IMR-90 (cell line): ENCODE measurements at regions not wholly inside any gene's neighbourhood (a gene's known extent, or its start where the extent isn't known, plus 50 kb on each side); places are given as distances from the start of the nearest gene placed in this dataset.

Source experiments
- BHLHE40 ChIP-seq: fragments of 150-350 bp; IDR thresholded peaks from 2 replicates; pipeline ENCODE4 v1.6.1; 2016; ENCODE audit warnings: mild to moderate bottlenecking, low read depth, low read length
- CEBPB ChIP-seq: IDR thresholded peaks from 2 replicates; pipeline ENCODE4 v1.6.1; 2012; ENCODE audit warnings: low read depth, low read length, improper control_type of control experiment
- CHD1 ChIP-seq: IDR thresholded peaks from 2 replicates; pipeline ENCODE4 v1.6.1; 2012; ENCODE audit warnings: low read depth, low read length, improper control_type of control experiment
- CTCF ChIP-seq: conservative IDR thresholded peaks from 2 replicates; pipeline ENCODE4 v1.5.1; 2012; ENCODE audit warnings: mild to moderate bottlenecking, low read depth, low read length, improper control_type of control experiment
- FOS ChIP-seq: fragments of 150-350 bp; IDR thresholded peaks from 2 replicates; pipeline ENCODE4 v1.6.1; 2016; ENCODE audit warnings: low read depth, low read length
- MAZ ChIP-seq: IDR thresholded peaks from 2 replicates; pipeline ENCODE4 v1.6.1; 2012; ENCODE audit warnings: low read depth, mild to moderate bottlenecking, low read length, improper control_type of control experiment, moderate library complexity, borderline replicate concordance
- POLR2A ChIP-seq: IDR thresholded peaks from 2 replicates; pipeline ENCODE4 v1.6.1; 2012; ENCODE audit warnings: mild to moderate bottlenecking, low read depth, low read length
- RAD21 ChIP-seq: IDR thresholded peaks from 2 replicates; pipeline ENCODE4 v1.6.1; 2012; ENCODE audit warnings: low read length, improper control_type of control experiment
- RFX5 ChIP-seq: IDR thresholded peaks from 2 replicates; pipeline ENCODE4 v1.8.0; 2012; ENCODE audit warnings: low read depth, mild to moderate bottlenecking, low read length, moderate library complexity
- SMC3 ChIP-seq: fragments of 150-350 bp; IDR thresholded peaks from 2 replicates; pipeline ENCODE4 v1.6.1; 2016; ENCODE audit warnings: low read depth, mild to moderate bottlenecking, antibody characterized with exemption, low read length, moderate library complexity
- USF2 ChIP-seq: fragments of 150-350 bp; IDR thresholded peaks from 2 replicates; pipeline ENCODE4 v1.6.1; 2017; ENCODE audit warnings: mild to moderate bottlenecking, antibody characterized with exemption, low read length, low read depth
- TF ChIP-seq, protein P1 (sequence below): fragments of 150-350 bp; IDR thresholded peaks from 2 replicates; pipeline ENCODE4 v1.6.1; 2016; ENCODE audit warnings: low read depth, mild to moderate bottlenecking, low read length, moderate library complexity, borderline replicate concordance

GRCh38 chr16:64869781-64870180 lies 252.1 kb downstream of the CDH11 start:
- TF ChIP-seq CTCF = no peak
- TF ChIP-seq POLR2A = no peak
- no peak for TF ChIP-seq CEBPB
- TF ChIP-seq USF2 = no peak
- no peak for TF ChIP-seq MAZ
- no peak for TF ChIP-seq RAD21
- no peak for TF ChIP-seq CHD1
- TF ChIP-seq, protein P1, sequence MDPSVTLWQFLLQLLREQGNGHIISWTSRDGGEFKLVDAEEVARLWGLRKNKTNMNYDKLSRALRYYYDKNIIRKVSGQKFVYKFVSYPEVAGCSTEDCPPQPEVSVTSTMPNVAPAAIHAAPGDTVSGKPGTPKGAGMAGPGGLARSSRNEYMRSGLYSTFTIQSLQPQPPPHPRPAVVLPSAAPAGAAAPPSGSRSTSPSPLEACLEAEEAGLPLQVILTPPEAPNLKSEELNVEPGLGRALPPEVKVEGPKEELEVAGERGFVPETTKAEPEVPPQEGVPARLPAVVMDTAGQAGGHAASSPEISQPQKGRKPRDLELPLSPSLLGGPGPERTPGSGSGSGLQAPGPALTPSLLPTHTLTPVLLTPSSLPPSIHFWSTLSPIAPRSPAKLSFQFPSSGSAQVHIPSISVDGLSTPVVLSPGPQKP = no peak
- no peak for TF ChIP-seq SMC3
- TF ChIP-seq BHLHE40 = no peak
- TF ChIP-seq RFX5 = no peak
- TF ChIP-seq FOS = no peak
